ENCODE measurements at regions not wholly inside any gene's neighbourhood (a gene's known extent, or its start where the extent isn't known, plus 50 kb on each side); places are given as distances from the start of the nearest gene placed in this dataset.

GRCh38 chr3:74329096-74329495 is 285.4 kb downstream of the CNTN3 start:
- Histone ChIP-seq H3K4me1 (ENCODE audit: insufficient read depth) (no peaks in the 10 kb centered on the region), H3F3A (ENCODE audit: insufficient read depth) (no peaks in the 10 kb centered on the region), H3K9me3 (ENCODE audit: low read depth) (no peaks in the 10 kb centered on the region), H2AFZ (no peak overlapping the region), H3K79me2 (ENCODE audit: insufficient read depth) (no peaks in the 10 kb centered on the region), H3K27me3 (replicated peaks; ENCODE audit: insufficient read depth) (no peaks in the 10 kb centered on the region), H3K36me3 (ENCODE audit: low read depth) (peaks cover 13% of the 10 kb centered on the region; the same call in 1 of the 2 replicates), H3K9ac (no peak overlapping the region), H3K4me2 (ENCODE audit: unreplicated experiment) (no peak overlapping the region), H4K20me1 (ENCODE audit: insufficient read depth) (no peaks in the 10 kb centered on the region), H3K4me3 (no peak overlapping the region), H3K27ac (no peak overlapping the region), H3K9me2 (ENCODE audit: insufficient read depth) (no peaks in the 10 kb centered on the region)
- no peak for DNase-seq
- in situ Hi-C loops (cut with MboI) = no loop called here
- TF ChIP-seq EZH2phosphoT487 (IDR thresholded peaks at IDR 0.05; ENCODE audit: insufficient read depth, low read depth) (no peak), EZH2 (IDR thresholded peaks at IDR 0.05; ENCODE audit: insufficient read depth, poor library complexity, severe bottlenecking) (no peak)

- no peaks in the 10 kb centered on the region for H3K27me3 ChIP-seq (replicated peaks; ENCODE audit: insufficient read depth)
- TF ChIP-seq EZH2phosphoT487 (IDR thresholded peaks at IDR 0.05; ENCODE audit: insufficient read depth, low read depth) (no peak), EZH2 (IDR thresholded peaks at IDR 0.05; ENCODE audit: insufficient read depth, poor library complexity, severe bottlenecking) (no peak)
- no peaks in the 10 kb centered on the region for H3K79me2 ChIP-seq (ENCODE audit: insufficient read depth)
- no peak overlapping the region for H3K27ac ChIP-seq
- no peak for DNase-seq
- in situ Hi-C loops (cut with MboI) = no loop called here
- H2AFZ ChIP-seq = no peak overlapping the region
- H3K36me3 ChIP-seq (ENCODE audit: low read depth) = peaks cover 11% of the 10 kb centered on the region; the same call in 1 of the 2 replicates
- H4K20me1 ChIP-seq (ENCODE audit: insufficient read depth) = no peaks in the 10 kb centered on the region
- no peak overlapping the region for H3K4me2 ChIP-seq (ENCODE audit: unreplicated experiment)
- no peaks in the 10 kb centered on the region for H3K9me2 ChIP-seq (ENCODE audit: insufficient read depth)
- no peaks in the 10 kb centered on the region for H3K9me3 ChIP-seq (ENCODE audit: low read depth)
- WGBS, 2 experiments (ENCODE audit: low coverage in 1 of 2, low lambda C conversion rate in 2 of 2, missing lambda C conversion rate in 2 of 2) = 71 to 72% methylated on average over 2 of the region's 2 CpGs
- H3F3A ChIP-seq (ENCODE audit: insufficient read depth) = no peaks in the 10 kb centered on the region
- H3K9ac ChIP-seq = no peak overlapping the region
- H3K4me1 ChIP-seq (ENCODE audit: insufficient read depth) = no peaks in the 10 kb centered on the region
- H3K4me3 ChIP-seq = no peak overlapping the region
Observed at GRCh38 chr3:74328435-74328834, 286.0 kb downstream of the CNTN3 start.

GRCh38 chr3:74315291-74315690 is 299.2 kb downstream of the CNTN3 start:
- no peaks in the 10 kb centered on the region for H3K79me2 ChIP-seq (ENCODE audit: insufficient read depth)
- no peak overlapping the region for H3K4me2 ChIP-seq (ENCODE audit: unreplicated experiment)
- no peak overlapping the region for H2AFZ ChIP-seq
- H3K9me2 ChIP-seq (ENCODE audit: insufficient read depth) = no peaks in the 10 kb centered on the region
- TF ChIP-seq EZH2 (IDR thresholded peaks at IDR 0.05; ENCODE audit: insufficient read depth, poor library complexity, severe bottlenecking) = no peak
- no peak for TF ChIP-seq EZH2phosphoT487 (IDR thresholded peaks at IDR 0.05; ENCODE audit: insufficient read depth, low read depth)
- H3K4me3 ChIP-seq = no peak overlapping the region
- in situ Hi-C loops (cut with MboI) = no loop called here
- no peaks in the 10 kb centered on the region for H3F3A ChIP-seq (ENCODE audit: insufficient read depth)
- H3K27me3 ChIP-seq (replicated peaks; ENCODE audit: insufficient read depth) = no peaks in the 10 kb centered on the region
- no peaks in the 10 kb centered on the region for H4K20me1 ChIP-seq (ENCODE audit: insufficient read depth)
- no peaks in the 10 kb centered on the region for H3K9me3 ChIP-seq (ENCODE audit: low read depth)
- no peak for DNase-seq
- 87 to 88% methylated on average over 3 of the region's 3 CpGs for WGBS, 2 experiments (ENCODE audit: low coverage in 1 of 2, low lambda C conversion rate in 2 of 2, missing lambda C conversion rate in 2 of 2)
- H3K4me1 ChIP-seq (ENCODE audit: insufficient read depth) = peaks cover 11% of the 10 kb centered on the region
- H3K36me3 ChIP-seq (ENCODE audit: low read depth) = no peaks in the 10 kb centered on the region; the same call in 1 of the 2 replicates
- no peak overlapping the region for H3K9ac ChIP-seq
- no peak overlapping the region for H3K27ac ChIP-seq

- Histone ChIP-seq H3K4me1 (ENCODE audit: insufficient read depth) (peaks cover 11% of the 10 kb centered on the region), H3K36me3 (ENCODE audit: low read depth) (no peaks in the 10 kb centered on the region; the same call in 1 of the 2 replicates), H3K27me3 (replicated peaks; ENCODE audit: insufficient read depth) (no peaks in the 10 kb centered on the region), H3F3A (ENCODE audit: insufficient read depth) (no peaks in the 10 kb centered on the region), H4K20me1 (ENCODE audit: insufficient read depth) (no peaks in the 10 kb centered on the region), H2AFZ (no peak overlapping the region), H3K79me2 (ENCODE audit: insufficient read depth) (no peaks in the 10 kb centered on the region), H3K4me2 (ENCODE audit: unreplicated experiment) (no peak overlapping the region), H3K9me2 (ENCODE audit: insufficient read depth) (no peaks in the 10 kb centered on the region), H3K27ac (no peak overlapping the region), H3K9ac (no peak overlapping the region), H3K9me3 (ENCODE audit: low read depth) (no peaks in the 10 kb centered on the region), H3K4me3 (no peak overlapping the region)
- in situ Hi-C loops (cut with MboI) = no loop called here
- WGBS, 2 experiments (ENCODE audit: low coverage in 1 of 2, low lambda C conversion rate in 2 of 2, missing lambda C conversion rate in 2 of 2) = 0 to 7% methylated on average over 2 of the region's 2 CpGs
- peak; percentile 61 for DNase-seq
- TF ChIP-seq EZH2phosphoT487 (IDR thresholded peaks at IDR 0.05; ENCODE audit: insufficient read depth, low read depth) (no peak), EZH2 (IDR thresholded peaks at IDR 0.05; ENCODE audit: insufficient read depth, poor library complexity, severe bottlenecking) (no peak)
Observed at GRCh38 chr3:74314696-74315095, 299.8 kb downstream of the CNTN3 start.

GRCh38 chr3:74309716-74310115 is 304.7 kb downstream of the CNTN3 start:
- no peaks in the 10 kb centered on the region for H3K9me2 ChIP-seq (ENCODE audit: insufficient read depth)
- no peak overlapping the region for H2AFZ ChIP-seq
- H3K4me2 ChIP-seq (ENCODE audit: unreplicated experiment) = no peak overlapping the region
- no peak overlapping the region for H3K4me3 ChIP-seq
- no peaks in the 10 kb centered on the region for H4K20me1 ChIP-seq (ENCODE audit: insufficient read depth)
- no peak overlapping the region for H3K9ac ChIP-seq
- peaks cover 5% of the 10 kb centered on the region for H3K4me1 ChIP-seq (ENCODE audit: insufficient read depth)
- no peaks in the 10 kb centered on the region for H3K27me3 ChIP-seq (replicated peaks; ENCODE audit: insufficient read depth)
- no peak for DNase-seq
- no peaks in the 10 kb centered on the region for H3K9me3 ChIP-seq (ENCODE audit: low read depth)
- no peak for TF ChIP-seq EZH2 (IDR thresholded peaks at IDR 0.05; ENCODE audit: insufficient read depth, poor library complexity, severe bottlenecking)
- no peak for TF ChIP-seq EZH2phosphoT487 (IDR thresholded peaks at IDR 0.05; ENCODE audit: insufficient read depth, low read depth)
- WGBS, 2 experiments (ENCODE audit: low coverage in 1 of 2, low lambda C conversion rate in 2 of 2, missing lambda C conversion rate in 2 of 2) = 97 to 100% methylated on average over 1 of the region's 1 CpG
- no peaks in the 10 kb centered on the region for H3K79me2 ChIP-seq (ENCODE audit: insufficient read depth)
- in situ Hi-C loops (cut with MboI) = no loop called here
- H3K36me3 ChIP-seq (ENCODE audit: low read depth) = no peaks in the 10 kb centered on the region
- no peak overlapping the region for H3K27ac ChIP-seq
- H3F3A ChIP-seq (ENCODE audit: insufficient read depth) = no peaks in the 10 kb centered on the region

Data from GM23248 (cell line).